Stimulated activated CD4-positive, alpha-beta T cell treated with anti-CD3 and anti-CD28 coated beads, Interleukin-4, amount 100 ng/mL, for 24 hours (primary cell): ENCODE measurements at regions not wholly inside any gene's neighbourhood (a gene's known extent, or its start where the extent isn't known, plus 50 kb on each side); places are given as distances from the start of the nearest gene placed in this dataset.

Experiments used
- DNase-seq: peaks from one replicate; pipeline ENCODE4 v3.0.0-alpha.2; 2020

- DNase-seq: no peak
These were observed 82.4 kb upstream of the PROX1 start for GRCh38 chr1:213905344-213905743.

DNA sequence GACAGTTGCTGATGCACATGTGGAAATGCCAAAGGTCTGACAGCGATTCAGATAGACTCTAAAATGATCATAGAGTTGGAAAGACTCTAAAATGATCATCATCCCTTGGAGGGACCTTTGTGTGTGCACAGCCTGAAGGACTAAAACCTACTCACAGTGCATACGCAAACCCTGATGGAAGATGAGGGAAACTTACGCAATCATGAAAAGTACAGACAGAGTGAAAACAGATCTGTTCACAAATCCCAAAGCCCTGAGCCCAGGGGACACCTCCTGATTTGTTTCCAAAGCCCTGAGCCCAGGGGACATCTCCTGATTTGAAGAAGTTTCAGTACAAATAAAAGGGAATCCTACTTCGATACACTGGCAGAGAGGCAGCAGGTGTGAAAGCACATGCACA, 79.3 kb upstream of the PROX1 start:
- no peak for DNase-seq

DNA sequence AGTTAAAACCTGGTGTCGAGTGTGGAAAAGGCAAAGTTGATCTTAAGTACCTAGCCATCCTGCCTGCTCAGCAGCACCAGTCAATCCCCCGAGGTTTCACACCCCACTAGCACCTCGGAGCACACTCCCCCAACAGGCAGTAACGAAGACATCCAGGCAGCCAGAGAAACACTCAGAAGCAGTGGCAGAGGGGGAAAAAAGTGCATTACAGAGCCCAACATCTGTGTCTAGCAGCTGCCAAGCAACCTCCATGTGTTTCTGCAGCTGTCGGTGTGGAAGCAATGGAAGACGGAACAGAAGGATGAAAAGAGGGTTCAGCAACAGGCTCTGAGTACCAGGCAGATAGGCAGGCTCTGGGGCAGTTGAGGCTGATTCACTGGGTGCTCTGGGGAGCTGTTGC, 73.4 kb upstream of the PROX1 start:
- DNase-seq: no peak

- DNase-seq: no peak
These were observed 66.5 kb upstream of the PROX1 start for GRCh38 chr1:213921311-213921710.

- no peak for DNase-seq
These were observed 66.1 kb upstream of the PROX1 start for GRCh38 chr1:213921712-213922111.

- no peak for DNase-seq
These were observed 62.1 kb upstream of the PROX1 start for GRCh38 chr1:213925531-213926182.

DNA sequence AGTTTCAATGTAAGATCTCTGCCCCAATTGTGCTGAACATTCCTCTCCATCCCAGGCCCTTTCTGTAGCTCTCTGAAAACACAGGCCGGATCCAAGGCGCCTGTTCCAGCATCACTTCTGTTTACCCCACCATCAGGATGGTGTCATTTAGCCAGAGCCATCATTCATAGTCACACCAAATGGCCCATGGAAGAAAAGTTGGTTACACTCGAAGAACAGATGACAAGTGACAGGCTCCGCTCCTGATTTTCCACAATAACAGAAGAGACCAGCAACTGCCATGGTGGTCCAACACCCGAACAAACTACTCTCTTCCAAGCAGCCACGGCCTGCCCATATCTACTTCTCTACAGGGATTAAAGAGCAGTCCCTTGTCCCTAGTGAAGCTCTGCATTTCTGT, 59.9 kb upstream of the PROX1 start:
- DNase-seq: no peak

DNA sequence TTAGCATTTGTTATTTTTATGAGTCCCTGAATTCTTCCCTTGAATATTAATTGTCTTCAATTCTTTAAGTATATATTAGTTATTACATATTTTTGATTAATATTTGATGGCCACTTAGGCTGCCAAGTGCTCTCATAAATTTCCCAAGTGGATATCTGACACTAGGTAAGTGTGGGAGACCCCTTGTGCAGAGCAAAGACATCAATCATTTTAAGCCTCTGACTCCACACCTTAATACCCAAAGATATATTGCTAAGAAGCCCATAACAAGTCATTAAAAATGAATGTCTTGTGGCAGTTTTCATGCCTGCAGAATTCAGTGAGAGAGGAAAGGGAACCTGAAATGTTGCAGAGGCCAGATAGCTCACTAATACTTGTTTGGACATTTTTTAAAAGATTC, 58.4 kb upstream of the PROX1 start:
- no peak for DNase-seq

DNA sequence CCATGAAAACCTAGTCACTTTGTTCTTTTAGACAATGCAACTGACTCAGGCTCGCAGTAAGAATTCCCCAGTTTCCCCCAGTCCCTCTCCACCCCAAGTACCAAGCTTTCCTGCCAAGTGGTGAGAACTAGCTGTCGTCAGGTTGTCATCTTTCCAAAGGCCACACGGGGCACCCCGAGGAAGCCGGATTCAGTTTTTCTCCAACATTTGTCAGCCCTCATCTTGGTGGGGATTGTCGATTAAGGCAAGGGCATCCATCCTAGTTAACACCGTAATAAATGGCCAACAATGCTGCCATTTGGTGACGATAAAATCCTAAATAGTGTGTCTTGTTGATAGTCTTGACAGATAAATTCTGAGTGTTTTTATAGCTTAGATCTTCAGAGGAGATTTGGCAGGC, 55.9 kb upstream of the PROX1 start:
- DNase-seq: no peak

DNA sequence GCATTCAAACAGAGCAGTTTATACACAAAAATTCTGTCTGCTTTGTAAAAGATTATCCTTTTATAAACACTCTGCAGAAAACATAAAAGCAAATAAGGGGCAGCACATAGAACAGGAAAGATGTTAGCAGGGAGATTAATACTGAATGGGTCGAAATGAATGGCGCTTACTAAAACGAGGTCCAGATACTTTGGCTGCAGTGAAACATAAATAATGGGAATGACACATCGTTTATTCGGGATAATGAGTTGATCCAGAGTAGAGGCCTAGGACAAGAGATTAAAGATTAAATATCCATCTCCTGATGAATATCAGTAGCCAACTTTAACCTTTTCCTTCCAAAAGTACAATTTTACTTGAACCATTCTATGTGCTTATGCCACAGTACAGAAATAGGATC, 54.4 kb upstream of the PROX1 start:
- no peak for DNase-seq

DNA sequence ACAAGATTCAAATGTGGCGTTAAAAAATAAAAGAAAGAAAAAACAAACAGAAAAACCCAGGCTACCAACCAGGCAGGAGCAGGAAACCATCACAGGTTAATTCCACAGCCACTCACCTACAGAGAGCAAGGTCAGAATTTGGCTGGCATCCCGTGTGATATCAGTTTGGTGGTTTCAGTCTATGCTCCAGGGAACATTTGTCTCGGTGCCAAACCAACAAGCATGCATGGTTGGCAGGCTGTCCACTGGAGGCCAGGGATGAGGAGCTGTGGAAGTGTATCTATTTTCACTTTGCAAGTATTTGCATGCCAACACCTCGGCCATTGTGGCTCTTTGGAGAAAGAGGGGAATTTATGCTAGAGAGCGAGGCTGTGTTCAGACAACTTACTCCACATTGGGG, 53.1 kb upstream of the PROX1 start:
- DNase-seq: no peak

DNA sequence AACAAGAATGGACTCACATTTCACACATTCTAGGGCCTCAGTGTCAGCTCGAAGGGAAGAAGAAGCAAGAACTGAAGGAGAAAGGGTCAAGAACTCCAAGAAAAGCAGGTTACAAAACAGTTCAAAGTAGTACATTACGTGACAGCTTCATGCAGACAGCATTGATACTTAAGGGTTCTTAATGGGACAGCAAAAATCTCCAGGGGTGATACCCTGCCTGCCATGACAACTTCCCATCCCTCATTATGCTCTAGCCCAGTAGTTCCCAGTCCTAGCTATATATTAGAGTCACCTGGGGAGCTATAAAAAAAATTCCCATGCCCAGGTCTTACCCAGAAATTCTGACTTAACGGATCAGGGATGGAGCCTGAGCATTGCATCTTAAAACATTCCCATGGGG, 51.2 kb upstream of the PROX1 start:
- no peak for DNase-seq
